HG03045 (cell line): ENCODE measurements at regions not wholly inside any gene's neighbourhood (a gene's known extent, or its start where the extent isn't known, plus 50 kb on each side); places are given as distances from the start of the nearest gene placed in this dataset.

Experiments used
- ATAC-seq: cut with Tn5 transposase; IDR thresholded peaks from one replicate; pipeline ENCODE4 v1.9.1; 2021; ENCODE audit warnings: mild to moderate bottlenecking, moderate library complexity; ENCODE audit not compliant: unreplicated experiment

- no peak for ATAC-seq
These were observed 218.0 kb downstream of the TMEM38B start for GRCh38 chr9:105912157-105912862.

- ATAC-seq = no peak
These were observed 218.6 kb downstream of the TMEM38B start for GRCh38 chr9:105912863-105913516.

- no peak for ATAC-seq
These were observed 226.9 kb downstream of the TMEM38B start for GRCh38 chr9:105921057-105921726.

DNA sequence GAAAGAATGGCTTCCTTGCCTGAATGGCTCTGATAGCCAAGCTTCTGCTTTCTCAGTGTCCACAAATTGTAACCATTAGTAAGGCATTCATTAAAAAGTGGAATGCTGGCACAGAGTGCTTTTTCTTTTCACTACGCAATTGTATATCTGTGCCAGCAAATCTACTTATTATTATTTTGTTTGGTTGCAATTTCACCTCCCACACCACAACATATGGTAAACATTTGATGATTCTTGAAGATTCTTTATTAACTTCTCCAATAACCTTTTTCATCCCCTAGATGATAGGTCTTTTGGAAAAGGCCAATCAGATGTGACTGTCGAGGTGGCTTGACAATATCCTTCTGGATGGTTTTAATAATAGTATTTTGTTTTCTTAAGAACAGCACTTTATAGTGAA, 234.1 kb downstream of the TMEM38B start:
- no peak for ATAC-seq

DNA sequence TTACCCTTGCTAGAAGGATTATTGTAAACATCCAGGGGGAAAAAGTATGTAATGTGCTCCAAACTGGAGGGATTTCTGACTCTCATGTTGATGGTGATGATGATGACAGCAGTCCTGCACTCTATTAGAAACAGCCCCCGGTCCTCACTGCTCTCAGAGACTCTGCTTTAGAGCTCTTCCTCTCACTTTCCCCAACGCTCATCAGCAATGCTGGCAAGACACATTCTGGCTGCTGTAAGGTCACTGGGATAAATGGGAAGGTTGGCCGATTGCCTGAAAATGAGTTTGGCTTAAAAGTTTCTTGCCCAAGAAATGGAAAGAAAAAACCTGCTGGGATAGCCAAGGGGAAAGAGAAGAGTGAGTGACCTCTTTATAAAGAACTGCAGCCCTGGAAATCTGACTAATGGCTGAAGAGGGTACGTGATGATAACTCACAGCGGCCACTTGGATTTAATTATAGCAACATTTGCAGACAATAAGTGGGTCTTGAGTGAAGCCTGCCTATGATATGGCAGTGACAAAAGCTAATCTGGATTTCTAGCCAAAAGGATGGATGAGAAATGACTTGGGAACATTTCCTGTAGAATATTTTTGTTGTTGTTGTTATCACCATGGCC, 235.8 kb downstream of the TMEM38B start:
- no peak for ATAC-seq

- ATAC-seq = no peak
These were observed 237.9 kb downstream of the TMEM38B start for GRCh38 chr9:105932276-105932675.

- no peak for ATAC-seq
These were observed 256.1 kb downstream of the TMEM38B start for GRCh38 chr9:105950448-105950847.

- ATAC-seq = no peak
These were observed 256.6 kb downstream of the TMEM38B start for GRCh38 chr9:105950894-105951293.

GRCh38 chr9:105954517-105954916, 260.2 kb downstream of the TMEM38B start:
- ATAC-seq = no peak

- ATAC-seq = no peak
These were observed 263.5 kb downstream of the TMEM38B start for GRCh38 chr9:105957830-105958229.

DNA sequence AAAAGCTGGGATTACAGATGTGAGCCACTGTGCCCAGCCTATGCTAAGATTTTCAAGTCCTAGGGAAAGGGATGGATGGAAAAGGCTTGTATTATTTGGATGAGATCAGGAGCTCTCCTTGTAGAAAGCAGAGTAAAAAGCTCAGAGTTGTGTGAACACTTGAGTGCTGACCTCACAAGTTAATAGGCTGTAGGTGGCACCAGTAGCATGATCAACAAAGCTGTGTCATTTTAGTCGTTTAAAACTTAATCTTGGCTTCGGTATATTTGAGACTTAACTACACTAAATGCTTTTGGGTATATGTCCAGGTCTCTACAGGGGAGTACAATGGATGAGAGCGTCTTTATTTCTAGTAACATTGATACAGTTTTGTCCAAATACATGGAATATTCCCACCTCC, 264.2 kb downstream of the TMEM38B start:
- no peak for ATAC-seq

- ATAC-seq = no peak
These were observed 265.2 kb downstream of the TMEM38B start for GRCh38 chr9:105959531-105959930.

GRCh38 chr9:105963343-105964099, 269.2 kb downstream of the TMEM38B start:
- ATAC-seq = no peak

- ATAC-seq = no peak
These were observed 269.8 kb downstream of the TMEM38B start for GRCh38 chr9:105964156-105964555.

DNA sequence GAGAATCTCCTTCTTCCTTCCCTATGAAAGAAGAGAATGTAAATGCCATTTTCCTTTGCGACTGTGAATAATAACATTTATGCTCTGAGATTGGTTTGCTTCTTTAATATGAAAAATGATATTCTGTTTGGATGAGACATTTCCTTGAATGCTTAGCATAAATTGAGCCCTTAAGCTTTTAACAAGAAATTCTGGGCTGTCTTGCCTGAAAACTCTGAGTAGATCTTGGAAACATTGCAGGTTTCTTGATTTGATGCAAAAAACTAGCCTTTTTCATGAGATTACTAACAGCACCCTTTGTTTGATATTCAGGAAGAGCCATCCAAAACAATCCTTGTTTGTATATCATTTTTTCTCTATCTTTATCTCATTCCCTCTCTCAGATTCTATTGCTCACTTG, 272.5 kb downstream of the TMEM38B start:
- ATAC-seq = no peak

DNA sequence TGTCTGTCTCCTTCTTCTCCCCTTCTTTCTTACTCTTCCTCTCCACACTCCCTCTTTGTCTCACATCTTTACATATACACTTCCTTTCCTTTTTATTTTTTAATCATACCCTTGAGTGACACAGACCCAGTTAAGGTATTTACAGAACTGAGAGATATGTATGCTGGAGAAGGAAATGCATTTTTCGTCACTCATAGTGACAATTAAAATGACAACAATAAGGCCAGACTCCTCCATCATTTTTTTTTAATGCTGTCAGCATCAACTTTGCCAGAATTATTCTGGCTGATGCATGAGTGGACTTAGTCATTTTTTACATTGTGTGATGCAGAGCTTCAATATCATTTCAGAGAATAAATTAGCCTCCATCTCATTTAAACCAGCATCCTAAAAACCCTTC, 272.9 kb downstream of the TMEM38B start:
- no peak for ATAC-seq

DNA sequence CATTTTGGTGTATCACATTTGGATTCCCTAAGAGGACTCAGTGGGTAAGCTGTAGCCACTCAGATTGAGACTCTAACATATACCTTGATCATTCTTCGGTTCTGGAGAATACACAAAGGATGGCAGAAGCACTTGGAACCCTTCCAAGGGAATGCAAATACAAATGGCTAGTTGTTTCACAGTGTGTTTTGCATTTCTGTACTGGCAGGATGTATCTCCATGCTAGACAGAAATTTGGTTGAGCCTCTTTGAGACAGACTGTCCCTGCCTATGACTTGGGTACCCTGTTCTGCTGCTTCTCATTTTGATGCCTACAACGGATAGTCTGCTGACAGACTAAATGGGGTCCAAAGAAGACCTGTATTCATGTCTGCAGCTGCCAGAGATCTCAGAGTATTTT, 273.5 kb downstream of the TMEM38B start:
- no peak for ATAC-seq

GRCh38 chr9:105968811-105969466, 274.6 kb downstream of the TMEM38B start:
- no peak for ATAC-seq

DNA sequence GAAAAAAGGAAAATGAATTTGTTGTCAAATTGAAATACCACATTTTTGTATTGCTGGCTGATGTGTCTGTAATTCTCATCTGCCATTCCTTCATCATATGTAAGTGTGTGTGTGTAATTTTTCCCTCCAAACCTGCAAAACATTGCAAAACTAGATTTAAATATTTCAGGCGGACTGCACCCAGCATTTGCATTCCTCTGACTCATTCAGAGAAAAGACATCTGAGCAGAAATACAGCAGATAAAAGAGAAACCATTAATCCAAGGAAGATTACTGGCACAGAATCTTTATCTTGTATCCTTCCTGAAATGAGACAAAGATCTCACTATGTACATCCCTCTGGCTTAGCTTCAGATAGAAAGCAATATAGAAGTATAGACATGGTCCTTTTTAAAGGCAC, 275.3 kb downstream of the TMEM38B start:
- no peak for ATAC-seq

GRCh38 chr9:105971986-105972385, 277.6 kb downstream of the TMEM38B start:
- no peak for ATAC-seq
